ENCODE measurements at regions not wholly inside any gene's neighbourhood (a gene's known extent, or its start where the extent isn't known, plus 50 kb on each side); places are given as distances from the start of the nearest gene placed in this dataset.

- H3K27ac ChIP-seq (ENCODE audit: low read length) = no peak overlapping the region
- H3K9me3 ChIP-seq (ENCODE audit: control insufficient read depth in 2 of 2, low read length in 2 of 2) = no peaks in the 10 kb centered on the region
- no peak overlapping the region for H3K4me3 ChIP-seq (ENCODE audit: low read length in 2 of 2)
- H3K4me1 ChIP-seq (ENCODE audit: control insufficient read depth, insufficient read depth, low read length) = no peaks in the 10 kb centered on the region
- H3K9ac ChIP-seq (ENCODE audit: low read length in 2 of 2) = no peak overlapping the region
- no peaks in the 10 kb centered on the region for H3K36me3 ChIP-seq (ENCODE audit: control insufficient read depth in 2 of 2, insufficient read depth in 2 of 2, low read length in 2 of 2)
- no peaks in the 10 kb centered on the region for H3K27me3 ChIP-seq (ENCODE audit: control insufficient read depth in 1 of 2, insufficient read depth in 2 of 2, low read length in 2 of 2)
These were observed 92.3 kb downstream of the ETAA1 start for GRCh38 chr2:67489396-67489795.

- H3K27me3 ChIP-seq (ENCODE audit: control insufficient read depth in 1 of 2, insufficient read depth in 2 of 2, low read length in 2 of 2) = no peaks in the 10 kb centered on the region
- H3K4me1 ChIP-seq (ENCODE audit: control insufficient read depth, insufficient read depth, low read length) = no peaks in the 10 kb centered on the region
- H3K9me3 ChIP-seq (ENCODE audit: control insufficient read depth in 2 of 2, low read length in 2 of 2) = no peaks in the 10 kb centered on the region
- H3K36me3 ChIP-seq (ENCODE audit: control insufficient read depth in 2 of 2, insufficient read depth in 2 of 2, low read length in 2 of 2) = no peaks in the 10 kb centered on the region
- no peak overlapping the region for H3K27ac ChIP-seq (ENCODE audit: low read length)
- no peak overlapping the region for H3K9ac ChIP-seq (ENCODE audit: low read length in 2 of 2)
- no peak overlapping the region for H3K4me3 ChIP-seq (ENCODE audit: low read length in 2 of 2)
These were observed 101.8 kb downstream of the ETAA1 start for GRCh38 chr2:67498931-67499330.

GRCh38 chr2:67499989-67500388 lies 102.9 kb downstream of the ETAA1 start:
- H3K9ac ChIP-seq (ENCODE audit: low read length in 2 of 2) = no peak overlapping the region
- H3K27ac ChIP-seq (ENCODE audit: low read length) = no peak overlapping the region
- no peak overlapping the region for H3K4me3 ChIP-seq (ENCODE audit: low read length in 2 of 2)
- H3K4me1 ChIP-seq (ENCODE audit: control insufficient read depth, insufficient read depth, low read length) = no peaks in the 10 kb centered on the region
- H3K27me3 ChIP-seq (ENCODE audit: control insufficient read depth in 1 of 2, insufficient read depth in 2 of 2, low read length in 2 of 2) = no peaks in the 10 kb centered on the region
- no peaks in the 10 kb centered on the region for H3K36me3 ChIP-seq (ENCODE audit: control insufficient read depth in 2 of 2, insufficient read depth in 2 of 2, low read length in 2 of 2)
- H3K9me3 ChIP-seq (ENCODE audit: control insufficient read depth in 2 of 2, low read length in 2 of 2) = no peaks in the 10 kb centered on the region

GRCh38 chr2:67500541-67500940 lies 103.4 kb downstream of the ETAA1 start:
- no peaks in the 10 kb centered on the region for H3K36me3 ChIP-seq (ENCODE audit: control insufficient read depth in 2 of 2, insufficient read depth in 2 of 2, low read length in 2 of 2)
- no peaks in the 10 kb centered on the region for H3K4me1 ChIP-seq (ENCODE audit: control insufficient read depth, insufficient read depth, low read length)
- H3K27ac ChIP-seq (ENCODE audit: low read length) = no peak overlapping the region
- H3K4me3 ChIP-seq (ENCODE audit: low read length in 2 of 2) = no peak overlapping the region
- no peaks in the 10 kb centered on the region for H3K9me3 ChIP-seq (ENCODE audit: control insufficient read depth in 2 of 2, low read length in 2 of 2)
- H3K27me3 ChIP-seq (ENCODE audit: control insufficient read depth in 1 of 2, insufficient read depth in 2 of 2, low read length in 2 of 2) = no peaks in the 10 kb centered on the region
- H3K9ac ChIP-seq (ENCODE audit: low read length in 2 of 2) = no peak overlapping the region

GRCh38 chr2:67502346-67503065 lies 105.4 kb downstream of the ETAA1 start:
- Histone ChIP-seq H3K27me3 (ENCODE audit: control insufficient read depth in 1 of 2, insufficient read depth in 2 of 2, low read length in 2 of 2) (no peaks in the 10 kb centered on the region), H3K4me3 (ENCODE audit: low read length in 2 of 2) (no peak overlapping the region), H3K36me3 (ENCODE audit: control insufficient read depth in 2 of 2, insufficient read depth in 2 of 2, low read length in 2 of 2) (no peaks in the 10 kb centered on the region), H3K27ac (ENCODE audit: low read length) (no peak overlapping the region), H3K9ac (ENCODE audit: low read length in 2 of 2) (no peak overlapping the region), H3K9me3 (ENCODE audit: control insufficient read depth in 2 of 2, low read length in 2 of 2) (no peaks in the 10 kb centered on the region), H3K4me1 (ENCODE audit: control insufficient read depth, insufficient read depth, low read length) (no peaks in the 10 kb centered on the region)

GRCh38 chr2:67503066-67503795 lies 106.1 kb downstream of the ETAA1 start:
- Histone ChIP-seq H3K9me3 (ENCODE audit: control insufficient read depth in 2 of 2, low read length in 2 of 2) (no peaks in the 10 kb centered on the region), H3K4me1 (ENCODE audit: control insufficient read depth, insufficient read depth, low read length) (no peaks in the 10 kb centered on the region), H3K9ac (ENCODE audit: low read length in 2 of 2) (no peak overlapping the region), H3K4me3 (ENCODE audit: low read length in 2 of 2) (no peak overlapping the region), H3K27me3 (ENCODE audit: control insufficient read depth in 1 of 2, insufficient read depth in 2 of 2, low read length in 2 of 2) (no peaks in the 10 kb centered on the region), H3K27ac (ENCODE audit: low read length) (no peak overlapping the region), H3K36me3 (ENCODE audit: control insufficient read depth in 2 of 2, insufficient read depth in 2 of 2, low read length in 2 of 2) (no peaks in the 10 kb centered on the region)

GRCh38 chr2:67510745-67511144 lies 113.6 kb downstream of the ETAA1 start:
- H3K4me3 ChIP-seq (ENCODE audit: low read length in 2 of 2) = no peak overlapping the region
- no peaks in the 10 kb centered on the region for H3K9me3 ChIP-seq (ENCODE audit: control insufficient read depth in 2 of 2, low read length in 2 of 2)
- H3K4me1 ChIP-seq (ENCODE audit: control insufficient read depth, insufficient read depth, low read length) = no peaks in the 10 kb centered on the region
- H3K27me3 ChIP-seq (ENCODE audit: control insufficient read depth in 1 of 2, insufficient read depth in 2 of 2, low read length in 2 of 2) = no peaks in the 10 kb centered on the region
- H3K27ac ChIP-seq (ENCODE audit: low read length) = no peak overlapping the region
- H3K9ac ChIP-seq (ENCODE audit: low read length in 2 of 2) = no peak overlapping the region
- no peaks in the 10 kb centered on the region for H3K36me3 ChIP-seq (ENCODE audit: control insufficient read depth in 2 of 2, insufficient read depth in 2 of 2, low read length in 2 of 2)

- no peaks in the 10 kb centered on the region for H3K36me3 ChIP-seq (ENCODE audit: control insufficient read depth in 2 of 2, insufficient read depth in 2 of 2, low read length in 2 of 2)
- no peaks in the 10 kb centered on the region for H3K27me3 ChIP-seq (ENCODE audit: control insufficient read depth in 1 of 2, insufficient read depth in 2 of 2, low read length in 2 of 2)
- H3K4me3 ChIP-seq (ENCODE audit: low read length in 2 of 2) = no peak overlapping the region
- H3K9me3 ChIP-seq (ENCODE audit: control insufficient read depth in 2 of 2, low read length in 2 of 2) = no peaks in the 10 kb centered on the region
- H3K4me1 ChIP-seq (ENCODE audit: control insufficient read depth, insufficient read depth, low read length) = peaks cover 4% of the 10 kb centered on the region
- no peak overlapping the region for H3K27ac ChIP-seq (ENCODE audit: low read length)
- no peak overlapping the region for H3K9ac ChIP-seq (ENCODE audit: low read length in 2 of 2)
These were observed 117.4 kb downstream of the ETAA1 start for GRCh38 chr2:67514515-67514914.

- Histone ChIP-seq H3K4me1 (ENCODE audit: control insufficient read depth, insufficient read depth, low read length) (peaks cover 4% of the 10 kb centered on the region), H3K9ac (ENCODE audit: low read length in 2 of 2) (no peak overlapping the region), H3K27ac (ENCODE audit: low read length) (no peak overlapping the region), H3K4me3 (ENCODE audit: low read length in 2 of 2) (no peak overlapping the region), H3K27me3 (ENCODE audit: control insufficient read depth in 1 of 2, insufficient read depth in 2 of 2, low read length in 2 of 2) (no peaks in the 10 kb centered on the region), H3K9me3 (ENCODE audit: control insufficient read depth in 2 of 2, low read length in 2 of 2) (no peaks in the 10 kb centered on the region), H3K36me3 (ENCODE audit: control insufficient read depth in 2 of 2, insufficient read depth in 2 of 2, low read length in 2 of 2) (no peaks in the 10 kb centered on the region)
These were observed 117.9 kb downstream of the ETAA1 start for GRCh38 chr2:67515056-67515455.

- no peaks in the 10 kb centered on the region for H3K27me3 ChIP-seq (ENCODE audit: control insufficient read depth in 1 of 2, insufficient read depth in 2 of 2, low read length in 2 of 2)
- no peaks in the 10 kb centered on the region for H3K9me3 ChIP-seq (ENCODE audit: control insufficient read depth in 2 of 2, low read length in 2 of 2)
- no peak overlapping the region for H3K4me3 ChIP-seq (ENCODE audit: low read length in 2 of 2)
- no peaks in the 10 kb centered on the region for H3K36me3 ChIP-seq (ENCODE audit: control insufficient read depth in 2 of 2, insufficient read depth in 2 of 2, low read length in 2 of 2)
- H3K9ac ChIP-seq (ENCODE audit: low read length in 2 of 2) = no peak overlapping the region
- H3K4me1 ChIP-seq (ENCODE audit: control insufficient read depth, insufficient read depth, low read length) = peaks cover 4% of the 10 kb centered on the region
- no peak overlapping the region for H3K27ac ChIP-seq (ENCODE audit: low read length)
These were observed 118.4 kb downstream of the ETAA1 start for GRCh38 chr2:67515538-67515937.

GRCh38 chr2:67516362-67516761 lies 119.2 kb downstream of the ETAA1 start:
- no peaks in the 10 kb centered on the region for H3K27me3 ChIP-seq (ENCODE audit: control insufficient read depth in 1 of 2, insufficient read depth in 2 of 2, low read length in 2 of 2)
- no peak overlapping the region for H3K9ac ChIP-seq (ENCODE audit: low read length in 2 of 2)
- H3K27ac ChIP-seq (ENCODE audit: low read length) = no peak overlapping the region
- no peaks in the 10 kb centered on the region for H3K36me3 ChIP-seq (ENCODE audit: control insufficient read depth in 2 of 2, insufficient read depth in 2 of 2, low read length in 2 of 2)
- H3K4me3 ChIP-seq (ENCODE audit: low read length in 2 of 2) = no peak overlapping the region
- no peaks in the 10 kb centered on the region for H3K9me3 ChIP-seq (ENCODE audit: control insufficient read depth in 2 of 2, low read length in 2 of 2)
- peaks cover 4% of the 10 kb centered on the region for H3K4me1 ChIP-seq (ENCODE audit: control insufficient read depth, insufficient read depth, low read length)
